ENCODE measurements at regions not wholly inside any gene's neighbourhood (a gene's known extent, or its start where the extent isn't known, plus 50 kb on each side); places are given as distances from the start of the nearest gene placed in this dataset.

DNA sequence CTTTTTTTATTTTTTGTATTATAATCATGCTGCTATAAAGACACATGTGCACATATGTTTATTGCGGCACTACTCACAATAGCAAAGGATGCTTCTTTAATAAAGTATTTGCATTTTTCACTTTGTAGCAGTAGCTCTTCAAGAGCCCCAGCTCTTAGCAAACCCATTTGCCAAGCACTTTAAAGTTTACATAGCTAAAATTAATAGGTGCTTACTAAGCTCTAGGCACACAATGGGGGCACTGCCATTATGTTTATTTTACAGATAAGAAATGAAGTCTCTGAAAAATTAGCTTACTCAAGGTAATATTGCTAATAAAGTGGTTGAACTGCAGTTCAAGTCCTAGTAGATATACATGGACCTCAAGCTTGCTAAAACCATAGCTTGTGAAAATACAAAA lies 230.3 kb upstream of the ARHGAP24 start:
- TF ChIP-seq, protein P1, sequence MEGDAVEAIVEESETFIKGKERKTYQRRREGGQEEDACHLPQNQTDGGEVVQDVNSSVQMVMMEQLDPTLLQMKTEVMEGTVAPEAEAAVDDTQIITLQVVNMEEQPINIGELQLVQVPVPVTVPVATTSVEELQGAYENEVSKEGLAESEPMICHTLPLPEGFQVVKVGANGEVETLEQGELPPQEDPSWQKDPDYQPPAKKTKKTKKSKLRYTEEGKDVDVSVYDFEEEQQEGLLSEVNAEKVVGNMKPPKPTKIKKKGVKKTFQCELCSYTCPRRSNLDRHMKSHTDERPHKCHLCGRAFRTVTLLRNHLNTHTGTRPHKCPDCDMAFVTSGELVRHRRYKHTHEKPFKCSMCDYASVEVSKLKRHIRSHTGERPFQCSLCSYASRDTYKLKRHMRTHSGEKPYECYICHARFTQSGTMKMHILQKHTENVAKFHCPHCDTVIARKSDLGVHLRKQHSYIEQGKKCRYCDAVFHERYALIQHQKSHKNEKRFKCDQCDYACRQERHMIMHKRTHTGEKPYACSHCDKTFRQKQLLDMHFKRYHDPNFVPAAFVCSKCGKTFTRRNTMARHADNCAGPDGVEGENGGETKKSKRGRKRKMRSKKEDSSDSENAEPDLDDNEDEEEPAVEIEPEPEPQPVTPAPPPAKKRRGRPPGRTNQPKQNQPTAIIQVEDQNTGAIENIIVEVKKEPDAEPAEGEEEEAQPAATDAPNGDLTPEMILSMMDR (IDR thresholded peaks at IDR 0.05; ENCODE audit: insufficient read depth, low read length, poor library complexity, severe bottlenecking): no peak
- TF ChIP-seq EZH2phosphoT487 (conservative IDR thresholded peaks at IDR 0.05; ENCODE audit: low read length): no peak

All from SU-DHL-6 (cell line).